ENCODE measurements at regions not wholly inside any gene's neighbourhood (a gene's known extent, or its start where the extent isn't known, plus 50 kb on each side); places are given as distances from the start of the nearest gene placed in this dataset.
A peak's percentile ranks its signal among the peaks of the same experiment; 100 is the strongest.

GRCh38 chr3:174758943-174759342 is 100.2 kb upstream of the NAALADL2 start:
- Histone ChIP-seq H3K9me2 (replicated peaks; ENCODE audit: low read length) (no peaks in the 10 kb centered on the region), H3K27ac (ENCODE audit: low read length) (no peak overlapping the region), H3K4me1 (ENCODE audit: insufficient read depth, low read length) (no peaks in the 10 kb centered on the region), H3K4me2 (ENCODE audit: low read length) (no peak overlapping the region), H4K20me1 (ENCODE audit: low read length) (no peaks in the 10 kb centered on the region), H2AFZ (ENCODE audit: low read length) (no peak overlapping the region), H3K9me3 (ENCODE audit: low read length) (no peaks in the 10 kb centered on the region), H3K36me3 (ENCODE audit: low read depth, low read length) (no peaks in the 10 kb centered on the region), H3K79me2 (ENCODE audit: low read length) (no peaks in the 10 kb centered on the region), H3K4me3 (ENCODE audit: low read length) (no peak overlapping the region), H3K27me3 (ENCODE audit: low read length) (no peaks in the 10 kb centered on the region), H3K9ac (ENCODE audit: low read length) (no peak overlapping the region), H3F3A (ENCODE audit: low read length, unreplicated experiment) (no peaks in the 10 kb centered on the region)
- no TSS peak for BruUV-seq (replicated peaks)
- ChIA-PET POLR2A (ENCODE audit: unreplicated experiment) (no interaction called here), CTCF (no interaction called here)
- intact Hi-C loops (cut with micrococcal nuclease) = no loop called here
- TF ChIP-seq EZH2 (IDR thresholded peaks at IDR 0.05; ENCODE audit: low read length, unreplicated experiment) (no peak), CTCF (conservative IDR thresholded peaks at IDR 0.05; ENCODE audit: low read depth, low read length) (no peak), EZH2phosphoT487 (IDR thresholded peaks at IDR 0.05; ENCODE audit: borderline replicate concordance, low read length) (no peak)
- DNase-seq (no peak), ATAC-seq (no peak)

GRCh38 chr3:174767406-174767805 is 91.7 kb upstream of the NAALADL2 start:
- Histone ChIP-seq H4K20me1 (ENCODE audit: low read length) (no peaks in the 10 kb centered on the region), H3K27me3 (ENCODE audit: low read length) (no peaks in the 10 kb centered on the region), H2AFZ (ENCODE audit: low read length) (no peak overlapping the region), H3K9me2 (replicated peaks; ENCODE audit: low read length) (no peaks in the 10 kb centered on the region), H3K4me1 (ENCODE audit: insufficient read depth, low read length) (peaks cover 39% of the 10 kb centered on the region), H3K79me2 (ENCODE audit: low read length) (no peaks in the 10 kb centered on the region), H3F3A (ENCODE audit: low read length, unreplicated experiment) (no peaks in the 10 kb centered on the region), H3K4me3 (ENCODE audit: low read length) (no peak overlapping the region), H3K9me3 (ENCODE audit: low read length) (no peaks in the 10 kb centered on the region), H3K36me3 (ENCODE audit: low read depth, low read length) (no peaks in the 10 kb centered on the region), H3K9ac (ENCODE audit: low read length) (no peak overlapping the region), H3K4me2 (ENCODE audit: low read length) (peak overlapping the region; percentile 55), H3K27ac (ENCODE audit: low read length) (peak overlapping the region; percentile 37)
- no TSS peak for BruUV-seq (replicated peaks)
- ChIA-PET CTCF (no interaction called here), POLR2A (ENCODE audit: unreplicated experiment) (no interaction called here)
- intact Hi-C loops (cut with micrococcal nuclease) = loop anchor here (5.0 kb wide), 2 partner anchors 95 to 640 kb away; no protein-coding TSS in a partner anchor
- ATAC-seq (no peak), DNase-seq (no peak)
- TF ChIP-seq EZH2phosphoT487 (IDR thresholded peaks at IDR 0.05; ENCODE audit: borderline replicate concordance, low read length) = no peak
- TF ChIP-seq CTCF (conservative IDR thresholded peaks at IDR 0.05; ENCODE audit: low read depth, low read length) = no peak
- TF ChIP-seq EZH2 (IDR thresholded peaks at IDR 0.05; ENCODE audit: low read length, unreplicated experiment) = no peak

GRCh38 chr3:174767853-174768382 is 91.2 kb upstream of the NAALADL2 start:
- Histone ChIP-seq H3K4me3 (ENCODE audit: low read length) (0 out of 2 replicates have a peak overlapping the region, but pooled peaks have one; percentile 6), H2AFZ (ENCODE audit: low read length) (peak overlapping the region; percentile 45), H4K20me1 (ENCODE audit: low read length) (no peaks in the 10 kb centered on the region), H3K9me3 (ENCODE audit: low read length) (no peaks in the 10 kb centered on the region), H3K4me1 (ENCODE audit: insufficient read depth, low read length) (peaks cover 39% of the 10 kb centered on the region), H3K9me2 (replicated peaks; ENCODE audit: low read length) (no peaks in the 10 kb centered on the region), H3K27ac (ENCODE audit: low read length) (peak overlapping the region; percentile 62), H3K9ac (ENCODE audit: low read length) (no peak overlapping the region), H3K79me2 (ENCODE audit: low read length) (no peaks in the 10 kb centered on the region), H3K4me2 (ENCODE audit: low read length) (peak overlapping the region; percentile 55), H3K36me3 (ENCODE audit: low read depth, low read length) (no peaks in the 10 kb centered on the region), H3K27me3 (ENCODE audit: low read length) (no peaks in the 10 kb centered on the region), H3F3A (ENCODE audit: low read length, unreplicated experiment) (no peaks in the 10 kb centered on the region)
- POLR2A ChIA-PET (ENCODE audit: unreplicated experiment) = no interaction called here
- DNase-seq (peak; percentile 74), ATAC-seq (peak; percentile 85)
- CTCF ChIA-PET = no interaction called here
- TF ChIP-seq CTCF (conservative IDR thresholded peaks at IDR 0.05; ENCODE audit: low read depth, low read length) (no peak), EZH2 (IDR thresholded peaks at IDR 0.05; ENCODE audit: low read length, unreplicated experiment) (no peak), EZH2phosphoT487 (IDR thresholded peaks at IDR 0.05; ENCODE audit: borderline replicate concordance, low read length) (no peak)
- intact Hi-C loops (cut with micrococcal nuclease) = loop anchor here (5.0 kb wide), 2 partner anchors 94 to 641 kb away; no protein-coding TSS in a partner anchor
- BruUV-seq (replicated peaks) = no TSS peak
